ENCODE measurements at regions not wholly inside any gene's neighbourhood (a gene's known extent, or its start where the extent isn't known, plus 50 kb on each side); places are given as distances from the start of the nearest gene placed in this dataset.

DNA sequence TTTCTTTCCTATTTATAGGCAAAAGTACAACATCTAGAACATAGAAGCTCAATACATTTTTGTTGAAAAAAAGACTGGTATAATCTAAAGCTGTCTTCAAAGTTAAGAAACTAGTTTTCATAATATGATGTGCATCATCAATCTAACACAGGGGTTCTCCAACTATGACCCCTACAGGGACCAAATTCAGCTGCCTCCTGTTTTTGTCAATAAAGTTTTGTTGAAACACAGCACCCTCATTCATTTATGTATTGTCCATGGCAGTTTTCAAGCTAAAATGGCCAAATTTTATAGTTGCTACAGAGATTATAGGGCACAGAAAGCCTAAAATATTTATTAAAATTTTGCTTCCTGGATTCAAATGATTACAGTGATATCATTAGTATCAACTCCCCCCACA lies 452.9 kb downstream of the CCER1 start:
- TF ChIP-seq, protein P1, sequence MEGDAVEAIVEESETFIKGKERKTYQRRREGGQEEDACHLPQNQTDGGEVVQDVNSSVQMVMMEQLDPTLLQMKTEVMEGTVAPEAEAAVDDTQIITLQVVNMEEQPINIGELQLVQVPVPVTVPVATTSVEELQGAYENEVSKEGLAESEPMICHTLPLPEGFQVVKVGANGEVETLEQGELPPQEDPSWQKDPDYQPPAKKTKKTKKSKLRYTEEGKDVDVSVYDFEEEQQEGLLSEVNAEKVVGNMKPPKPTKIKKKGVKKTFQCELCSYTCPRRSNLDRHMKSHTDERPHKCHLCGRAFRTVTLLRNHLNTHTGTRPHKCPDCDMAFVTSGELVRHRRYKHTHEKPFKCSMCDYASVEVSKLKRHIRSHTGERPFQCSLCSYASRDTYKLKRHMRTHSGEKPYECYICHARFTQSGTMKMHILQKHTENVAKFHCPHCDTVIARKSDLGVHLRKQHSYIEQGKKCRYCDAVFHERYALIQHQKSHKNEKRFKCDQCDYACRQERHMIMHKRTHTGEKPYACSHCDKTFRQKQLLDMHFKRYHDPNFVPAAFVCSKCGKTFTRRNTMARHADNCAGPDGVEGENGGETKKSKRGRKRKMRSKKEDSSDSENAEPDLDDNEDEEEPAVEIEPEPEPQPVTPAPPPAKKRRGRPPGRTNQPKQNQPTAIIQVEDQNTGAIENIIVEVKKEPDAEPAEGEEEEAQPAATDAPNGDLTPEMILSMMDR (conservative IDR thresholded peaks at IDR 0.05 in 1 of 2, IDR thresholded peaks at IDR 0.05 in 1 of 2; ENCODE audit: extremely low read depth in 1 of 2, insufficient read depth in 1 of 2, low read depth in 1 of 2, low read length in 2 of 2) = no peak
- no peak for TF ChIP-seq EZH2 (IDR thresholded peaks at IDR 0.05; ENCODE audit: borderline replicate concordance, low read length)
